Pancreas (tissue), 10 donors: ENCODE measurements at regions not wholly inside any gene's neighbourhood (a gene's known extent, or its start where the extent isn't known, plus 50 kb on each side); places are given as distances from the start of the nearest gene placed in this dataset.

Experiments
- ATAC-seq, 4 donors: fragments of 200-7000 bp; cut with Tn5 transposase; one replicate each; pipeline versions ENCODE4 v1.8.0 to v1.9.1; 2020; ENCODE audit warnings: mild to moderate bottlenecking in 4 of 4, moderate library complexity in 4 of 4
- DNase-seq, 6 donors: peaks; one replicate each; pipeline ENCODE4 v3.0.0-alpha.2; 2020
- FAIRE-seq: peaks from 2 replicates; lab custom pipeline; 2012; peaks lifted over from hg19 to GRCh38; lab: Jason Lieb, UNC
- H3K27ac ChIP-seq, 4 donors: fragments of 200-600 bp; sonication (generic); 1 replicate in 3 of 4; 2 replicates in 1 of 4; pipeline versions ENCODE4 v1.5.0 to v1.8.0; 2020
- H3K27me3 ChIP-seq, 4 donors: fragments of 200-600 bp; one replicate each; pipeline ENCODE4 v1.8.0; 2021
- H3K36me3 ChIP-seq, 3 donors: fragments of 200-600 bp; sonication (generic) in 1 of 3; one replicate each; pipeline versions ENCODE4 v1.5.0 to v1.8.0; 2020 to 2021
- H3K4me1 ChIP-seq, 3 donors: fragments of 200-600 bp; one replicate each; pipeline ENCODE4 v1.8.0; 2021
- H3K4me3 ChIP-seq, 4 donors: fragments of 200-600 bp; sonication (generic) in 2 of 4; one replicate each; pipeline versions ENCODE4 v1.5.0 to v1.8.0; 2020 to 2021
- H3K9me3 ChIP-seq, 4 donors: fragments of 200-600 bp; one replicate each; pipeline ENCODE4 v1.8.0; 2021
- whole genome bisulfite sequencing, 2 donors: extraction: QIAGEN DNeasy Blood & Tissue Kit; methylation state at CpG; one replicate each; pipeline ENCODE4 v1.1.7; 2013; 5-methylcytosine and 5-hydroxymethylcytosine counted together
- intact Hi-C, 3 donors: fragments of 100-400 bp; cut with DNase I; formaldehyde crosslinking; loops; one replicate each; pipeline versions ENCODE4 v1.11.1 to v1.14.2; 2022
- TF ChIP-seq, protein P1 (sequence below), 4 donors: fragments of 200-600 bp; sonication (generic) in 3 of 4; IDR thresholded peaks; one replicate each; pipeline versions ENCODE4 v1.5.0 to v1.8.0; 2021; ENCODE audit warnings: antibody characterized with exemption in 4 of 4
- donor health status: healthy with polysubstance abuse.
- donor health status: DM: no; HTN: no; CAD: no; lungs with moderate emphysema.
- donor health status: DM: no; HTN: no; CAD: no.
- donor health status: control.
- donor health status: control.
- donor health status: Bipolar disorder and iron deficiency.
- donor health status: DM: yes; HTN: yes; CAD: no.
- donor health status: DM: no; HTN: no; CAD: no.
- donor health status: DM: no; HTN: no; CAD: no.
- donor health status: DM: yes; HTN: yes; CAD: no.

DNA sequence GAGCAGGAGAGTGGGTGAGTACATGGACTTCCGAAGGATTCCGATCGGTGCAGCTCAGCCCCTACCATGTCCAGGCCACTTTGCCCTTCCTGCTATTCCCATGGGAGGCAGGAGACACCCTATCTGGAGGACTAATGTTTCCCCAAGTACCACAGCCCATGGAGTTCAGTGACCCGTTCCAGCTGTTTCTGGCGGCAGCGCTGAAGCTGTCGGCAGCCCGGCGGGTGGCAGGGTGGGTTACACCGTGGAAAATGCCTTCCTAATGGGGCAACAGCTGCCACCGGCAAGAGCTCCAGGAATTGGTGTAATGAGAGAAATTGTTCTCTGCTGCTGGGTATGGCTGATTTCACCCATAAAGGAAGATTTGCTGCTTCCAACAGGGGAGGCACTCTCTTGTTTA, 98.3 kb downstream of the MYCN start:
- H3K9me3 ChIP-seq, result no peaks in the 10 kb centered on the region
- DNase-seq (no peak), FAIRE-seq (no peak), ATAC-seq (no peak)
- H3K27me3 ChIP-seq, result no peaks in the 10 kb centered on the region
- intact Hi-C loops, result no loop called here
- no peak overlapping the region for H3K27ac ChIP-seq
- H3K4me3 ChIP-seq, result no peak overlapping the region
- TF ChIP-seq, protein P1, sequence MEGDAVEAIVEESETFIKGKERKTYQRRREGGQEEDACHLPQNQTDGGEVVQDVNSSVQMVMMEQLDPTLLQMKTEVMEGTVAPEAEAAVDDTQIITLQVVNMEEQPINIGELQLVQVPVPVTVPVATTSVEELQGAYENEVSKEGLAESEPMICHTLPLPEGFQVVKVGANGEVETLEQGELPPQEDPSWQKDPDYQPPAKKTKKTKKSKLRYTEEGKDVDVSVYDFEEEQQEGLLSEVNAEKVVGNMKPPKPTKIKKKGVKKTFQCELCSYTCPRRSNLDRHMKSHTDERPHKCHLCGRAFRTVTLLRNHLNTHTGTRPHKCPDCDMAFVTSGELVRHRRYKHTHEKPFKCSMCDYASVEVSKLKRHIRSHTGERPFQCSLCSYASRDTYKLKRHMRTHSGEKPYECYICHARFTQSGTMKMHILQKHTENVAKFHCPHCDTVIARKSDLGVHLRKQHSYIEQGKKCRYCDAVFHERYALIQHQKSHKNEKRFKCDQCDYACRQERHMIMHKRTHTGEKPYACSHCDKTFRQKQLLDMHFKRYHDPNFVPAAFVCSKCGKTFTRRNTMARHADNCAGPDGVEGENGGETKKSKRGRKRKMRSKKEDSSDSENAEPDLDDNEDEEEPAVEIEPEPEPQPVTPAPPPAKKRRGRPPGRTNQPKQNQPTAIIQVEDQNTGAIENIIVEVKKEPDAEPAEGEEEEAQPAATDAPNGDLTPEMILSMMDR (IDR thresholded peaks at IDR 0.05), result no peak
- 72 to 76% methylated on average over 11 of the region's 11 CpGs for WGBS, 2 donors
- H3K36me3 ChIP-seq, result no peaks in the 10 kb centered on the region
- no peaks in the 10 kb centered on the region for H3K4me1 ChIP-seq

DNA sequence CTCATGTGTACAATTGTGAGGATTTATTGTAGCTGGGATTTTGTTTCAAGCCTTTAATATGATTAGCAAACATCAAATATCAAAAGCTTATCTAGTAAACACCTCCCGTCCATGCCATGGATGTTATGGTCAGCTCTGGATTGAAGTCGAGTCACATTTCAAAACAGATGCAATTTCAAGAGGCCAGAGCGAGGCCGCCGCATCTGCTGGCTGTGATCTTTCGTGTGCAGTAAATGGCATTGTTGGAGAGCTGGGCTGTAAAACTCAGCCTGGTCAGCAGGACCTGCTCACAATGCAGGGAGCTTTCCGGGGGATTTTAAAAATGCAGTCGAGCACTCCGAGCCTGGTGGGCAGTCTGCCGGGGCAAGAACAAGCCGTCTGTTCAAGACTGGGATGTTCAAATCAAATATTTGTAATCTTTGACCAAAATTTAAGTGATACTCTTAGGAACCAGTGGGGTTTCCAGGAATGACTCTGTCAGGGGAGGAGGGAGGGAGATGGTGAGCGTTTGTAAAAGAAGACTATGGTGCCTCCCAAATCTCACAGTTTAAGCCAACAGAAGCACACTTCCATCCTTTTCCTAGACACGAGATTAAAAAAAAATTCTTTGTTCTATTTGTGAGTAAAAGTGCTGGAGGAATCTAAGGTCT, 97.6 kb downstream of the MYCN start:
- no peak for DNase-seq
- no peak overlapping the region for H3K4me3 ChIP-seq
- 58 to 60% methylated on average over 13 of the region's 13 CpGs for WGBS, 2 donors

DNA sequence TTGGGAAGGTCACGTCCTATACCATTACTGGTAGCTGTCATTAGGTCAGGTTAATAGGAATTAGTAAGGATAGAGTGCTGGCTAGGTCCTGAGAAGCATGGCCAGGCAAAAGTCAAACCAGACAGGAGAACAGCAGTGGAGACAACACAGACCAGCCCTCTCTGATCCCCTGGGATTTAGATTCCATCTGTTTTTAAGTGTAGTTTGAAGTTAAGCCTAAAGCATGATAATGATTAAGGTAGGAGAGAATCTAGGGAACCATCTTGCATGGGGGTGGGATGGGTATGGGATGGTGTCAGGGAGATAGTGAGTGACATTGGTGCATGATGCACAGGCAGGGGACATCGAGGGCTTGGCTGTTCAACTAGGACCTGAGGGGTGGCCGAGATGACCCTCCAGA, 96.6 kb downstream of the MYCN start:
- H3K27ac ChIP-seq, result no peak overlapping the region
- no peaks in the 10 kb centered on the region for H3K4me1 ChIP-seq
- ATAC-seq (no peak), DNase-seq (no peak), FAIRE-seq (no peak)
- no peaks in the 10 kb centered on the region for H3K9me3 ChIP-seq
- H3K27me3 ChIP-seq, result no peaks in the 10 kb centered on the region
- TF ChIP-seq, protein P1 (IDR thresholded peaks at IDR 0.05), result no peak
- no peak overlapping the region for H3K4me3 ChIP-seq
- intact Hi-C loops, result no loop called here
- H3K36me3 ChIP-seq, result no peaks in the 10 kb centered on the region
- 62 to 65% methylated on average over 3 of the region's 3 CpGs for WGBS, 2 donors

More for the DNA sequence above, 97.6 kb downstream of the MYCN start:
- Histone ChIP-seq H3K27me3 (no peaks in the 10 kb centered on the region), H3K27ac (no peak overlapping the region), H3K4me1 (no peaks in the 10 kb centered on the region), H3K9me3 (no peaks in the 10 kb centered on the region), H3K36me3 (no peaks in the 10 kb centered on the region)
- intact Hi-C loops, result no loop called here
- TF ChIP-seq, protein P1 (IDR thresholded peaks at IDR 0.05), result no peak
- ATAC-seq (no peak), FAIRE-seq (no peak)

DNA sequence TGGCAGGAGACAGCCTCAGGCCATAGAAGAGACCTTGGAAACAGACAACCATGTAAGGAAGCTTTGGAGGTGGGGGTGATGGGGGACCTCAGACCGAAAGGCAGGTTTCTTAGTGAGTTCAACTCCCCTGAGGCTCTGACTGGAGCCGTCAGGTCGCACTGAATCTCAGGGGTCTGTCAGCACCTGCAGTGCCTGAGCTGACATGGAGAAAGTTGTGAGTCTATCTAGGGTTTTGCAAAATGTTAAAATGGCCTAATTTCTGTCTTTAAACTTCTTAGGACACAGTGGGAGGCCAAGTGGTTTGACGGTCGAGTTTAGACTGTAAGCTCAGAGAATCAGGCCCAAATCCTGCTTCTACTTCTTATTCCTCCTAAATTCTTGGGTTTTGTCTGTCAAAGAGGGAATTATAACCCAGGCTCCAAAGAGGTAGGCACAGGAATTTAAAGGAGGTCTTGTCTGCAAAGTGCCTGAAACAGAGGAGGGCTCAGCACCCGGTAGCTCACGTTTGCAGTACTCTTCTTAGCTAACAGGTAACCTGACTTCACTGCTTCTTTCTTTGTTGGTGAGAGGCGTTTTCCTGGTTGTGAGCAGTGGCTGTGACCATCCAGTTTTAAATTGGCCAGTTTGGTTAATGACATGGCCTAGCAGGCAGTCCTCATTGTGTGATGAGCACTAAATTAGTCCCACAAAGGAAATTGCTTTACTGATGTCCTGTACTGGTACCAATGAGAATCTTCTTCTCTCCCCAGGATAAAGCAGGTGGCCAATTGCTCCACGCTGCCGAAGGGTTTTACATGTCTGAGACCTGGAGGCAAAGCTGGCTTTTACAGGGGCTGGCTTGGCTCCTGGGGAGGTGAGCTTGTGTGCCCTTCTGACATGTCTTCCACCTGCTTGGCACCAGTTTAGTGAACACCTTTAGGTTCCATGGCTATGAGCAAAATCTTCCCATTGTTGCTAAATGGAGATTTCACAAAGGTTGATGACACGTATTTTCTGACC, 95.7 kb downstream of the MYCN start:
- WGBS, 2 donors, result 79 to 81% methylated on average over 11 of the region's 11 CpGs
- TF ChIP-seq, protein P1 (IDR thresholded peaks at IDR 0.05), result no peak
- Histone ChIP-seq H3K9me3 (no peaks in the 10 kb centered on the region), H3K4me1 (no peaks in the 10 kb centered on the region), H3K36me3 (no peaks in the 10 kb centered on the region), H3K27me3 (no peaks in the 10 kb centered on the region), H3K27ac (no peak overlapping the region), H3K4me3 (no peak overlapping the region)
- DNase-seq (no peak), ATAC-seq (no peak), FAIRE-seq (no peak)
- intact Hi-C loops, result no loop called here
